B cell (primary cell): ENCODE measurements at regions not wholly inside any gene's neighbourhood (a gene's known extent, or its start where the extent isn't known, plus 50 kb on each side); places are given as distances from the start of the nearest gene placed in this dataset.

Source experiments
- CTCF ChIP-seq: fragments of 200-600 bp; IDR thresholded peaks from one replicate; pipeline ENCODE4 v1.8.0; 2022; ENCODE audit warnings: antibody characterized with exemption, mild to moderate bottlenecking
- EZH2 ChIP-seq: IDR thresholded peaks from 2 replicates; pipeline ENCODE4 v1.6.1; 2012; ENCODE audit warnings: borderline replicate concordance, low read depth, mild to moderate bottlenecking, moderate library complexity, low read length; ENCODE audit not compliant: insufficient read depth, poor library complexity, severe bottlenecking

- TF ChIP-seq EZH2 (no peak), CTCF (no peak)
These were observed 58.6 kb upstream of the USP25 start for GRCh38 chr21:15671188-15671587.
